ENCODE measurements at regions not wholly inside any gene's neighbourhood (a gene's known extent, or its start where the extent isn't known, plus 50 kb on each side); places are given as distances from the start of the nearest gene placed in this dataset.
"Not testable (repeated sequence)": the region's sequence is repeated elsewhere in the genome, so short reads cannot be mapped to it uniquely, and the experiment has no call there.

- DNase-seq (ENCODE audit: low read depth) = not testable (repeated sequence)
Measured at GRCh38 chr5:136547096-136547495, 181.8 kb upstream of the TRPC7 start.

GRCh38 chr5:136546441-136546840 lies 181.1 kb upstream of the TRPC7 start:
- DNase-seq (ENCODE audit: low read depth) = not testable (repeated sequence)

- not testable (repeated sequence) for DNase-seq (ENCODE audit: low read depth)
Measured at GRCh38 chr5:136545031-136545430, 179.7 kb upstream of the TRPC7 start.

GRCh38 chr5:136538534-136538933 lies 173.2 kb upstream of the TRPC7 start:
- no peak for DNase-seq (ENCODE audit: low read depth)

- no peak for DNase-seq (ENCODE audit: low read depth)
Measured at GRCh38 chr5:136529081-136529480, 163.7 kb upstream of the TRPC7 start.

- DNase-seq (ENCODE audit: low read depth) = no peak
Measured at GRCh38 chr5:136528481-136529030, 163.2 kb upstream of the TRPC7 start.

GRCh38 chr5:136527311-136527710 lies 162.0 kb upstream of the TRPC7 start:
- DNase-seq (ENCODE audit: low read depth) = no peak

- no peak for DNase-seq (ENCODE audit: low read depth)
Measured at GRCh38 chr5:136526791-136527190, 161.4 kb upstream of the TRPC7 start.

GRCh38 chr5:136526021-136526420 lies 160.7 kb upstream of the TRPC7 start:
- DNase-seq (ENCODE audit: low read depth) = no peak

- no peak for DNase-seq (ENCODE audit: low read depth)
Measured at GRCh38 chr5:136525597-136525996, 160.3 kb upstream of the TRPC7 start.

- no peak for DNase-seq (ENCODE audit: low read depth)
Measured at GRCh38 chr5:136522217-136522956, 157.0 kb upstream of the TRPC7 start.

GRCh38 chr5:136521696-136522095 lies 156.4 kb upstream of the TRPC7 start:
- no peak for DNase-seq (ENCODE audit: low read depth)

- no peak for DNase-seq (ENCODE audit: low read depth)
Measured at GRCh38 chr5:136518814-136519213, 153.5 kb upstream of the TRPC7 start.

- no peak for DNase-seq (ENCODE audit: low read depth)
Measured at GRCh38 chr5:136518174-136518573, 152.8 kb upstream of the TRPC7 start.

- DNase-seq (ENCODE audit: low read depth) = no peak
Measured at GRCh38 chr5:136517755-136518154, 152.4 kb upstream of the TRPC7 start.

GRCh38 chr5:136516637-136517036 lies 151.3 kb upstream of the TRPC7 start:
- DNase-seq (ENCODE audit: low read depth) = no peak

- no peak for DNase-seq (ENCODE audit: low read depth)
Measured at GRCh38 chr5:136513430-136513829, 148.1 kb upstream of the TRPC7 start.

- DNase-seq (ENCODE audit: low read depth) = peak; percentile 28
Measured at GRCh38 chr5:136511046-136511445, 145.7 kb upstream of the TRPC7 start.

- no peak for DNase-seq (ENCODE audit: low read depth)
Measured at GRCh38 chr5:136510481-136510880, 145.1 kb upstream of the TRPC7 start.

- no peak for DNase-seq (ENCODE audit: low read depth)
Measured at GRCh38 chr5:136506131-136506530, 140.8 kb upstream of the TRPC7 start.

- no peak for DNase-seq (ENCODE audit: low read depth)
Measured at GRCh38 chr5:136501133-136501532, 135.8 kb upstream of the TRPC7 start.

- no peak for DNase-seq (ENCODE audit: low read depth)
Measured at GRCh38 chr5:136492587-136492986, 127.2 kb upstream of the TRPC7 start.

GRCh38 chr5:136491806-136492205 lies 126.5 kb upstream of the TRPC7 start:
- no peak for DNase-seq (ENCODE audit: low read depth)

Measured in HT1080 (cell line).